HG03095 (cell line): ENCODE measurements at regions not wholly inside any gene's neighbourhood (a gene's known extent, or its start where the extent isn't known, plus 50 kb on each side); places are given as distances from the start of the nearest gene placed in this dataset.

Experiments
- ATAC-seq: cut with Tn5 transposase; IDR thresholded peaks from one replicate; pipeline ENCODE4 v1.9.1; 2021; ENCODE audit warnings: moderate library complexity; ENCODE audit not compliant: unreplicated experiment

- no peak for ATAC-seq
These were observed 91.1 kb downstream of the LINGO1 start for GRCh38 chr15:77541421-77542181.

- no peak for ATAC-seq
These were observed 92.2 kb downstream of the LINGO1 start for GRCh38 chr15:77540312-77541060.

- no peak for ATAC-seq
These were observed 93.8 kb downstream of the LINGO1 start for GRCh38 chr15:77538793-77539497.

- peak; percentile 61 for ATAC-seq
These were observed 94.7 kb downstream of the LINGO1 start for GRCh38 chr15:77538027-77538451.

GRCh38 chr15:77537006-77537405 is 95.7 kb downstream of the LINGO1 start:
- ATAC-seq, result no peak

GRCh38 chr15:77535845-77536244 is 96.9 kb downstream of the LINGO1 start:
- no peak for ATAC-seq
